ENCODE measurements at regions not wholly inside any gene's neighbourhood (a gene's known extent, or its start where the extent isn't known, plus 50 kb on each side); places are given as distances from the start of the nearest gene placed in this dataset.

- Histone ChIP-seq H3K4me2 (ENCODE audit: unreplicated experiment) (no peak overlapping the region), H3F3A (ENCODE audit: insufficient read depth) (no peaks in the 10 kb centered on the region), H3K4me1 (ENCODE audit: insufficient read depth) (no peaks in the 10 kb centered on the region), H3K36me3 (ENCODE audit: low read depth) (no peaks in the 10 kb centered on the region), H3K9me3 (ENCODE audit: low read depth) (no peaks in the 10 kb centered on the region), H3K27ac (no peak overlapping the region), H3K27me3 (replicated peaks; ENCODE audit: insufficient read depth) (no peaks in the 10 kb centered on the region), H3K79me2 (ENCODE audit: insufficient read depth) (no peaks in the 10 kb centered on the region), H2AFZ (no peak overlapping the region), H3K9ac (no peak overlapping the region), H3K9me2 (ENCODE audit: insufficient read depth) (no peaks in the 10 kb centered on the region), H3K4me3 (no peak overlapping the region), H4K20me1 (ENCODE audit: insufficient read depth) (no peaks in the 10 kb centered on the region)
- TF ChIP-seq EZH2phosphoT487 (IDR thresholded peaks at IDR 0.05; ENCODE audit: insufficient read depth, low read depth): no peak
- no peak for TF ChIP-seq EZH2 (IDR thresholded peaks at IDR 0.05; ENCODE audit: insufficient read depth, poor library complexity, severe bottlenecking)
- DNase-seq: no peak
- in situ Hi-C loops (cut with MboI): no loop called here
Observed at GRCh38 chr5:94009161-94009560, 267.8 kb upstream of the POU5F2 start.

GRCh38 chr5:93998951-93999455 is 257.6 kb upstream of the POU5F2 start:
- Histone ChIP-seq H3K79me2 (ENCODE audit: insufficient read depth) (no peaks in the 10 kb centered on the region), H3F3A (ENCODE audit: insufficient read depth) (no peaks in the 10 kb centered on the region), H2AFZ (no peak overlapping the region), H3K9ac (no peak overlapping the region), H3K27ac (no peak overlapping the region), H3K9me2 (ENCODE audit: insufficient read depth) (no peaks in the 10 kb centered on the region), H3K9me3 (ENCODE audit: low read depth) (no peaks in the 10 kb centered on the region), H3K36me3 (ENCODE audit: low read depth) (no peaks in the 10 kb centered on the region), H3K4me3 (no peak overlapping the region), H4K20me1 (ENCODE audit: insufficient read depth) (no peaks in the 10 kb centered on the region), H3K4me2 (ENCODE audit: unreplicated experiment) (no peak overlapping the region), H3K27me3 (replicated peaks; ENCODE audit: insufficient read depth) (no peaks in the 10 kb centered on the region), H3K4me1 (ENCODE audit: insufficient read depth) (peaks cover 5% of the 10 kb centered on the region; the same call in 1 of the 2 replicates)
- in situ Hi-C loops (cut with MboI): no loop called here
- DNase-seq: no peak
- TF ChIP-seq EZH2 (IDR thresholded peaks at IDR 0.05; ENCODE audit: insufficient read depth, poor library complexity, severe bottlenecking) (no peak), EZH2phosphoT487 (IDR thresholded peaks at IDR 0.05; ENCODE audit: insufficient read depth, low read depth) (no peak)
- 76 to 84% methylated on average over 1 of the region's 1 CpG for WGBS, 2 experiments (ENCODE audit: low coverage in 1 of 2, low lambda C conversion rate in 2 of 2, missing lambda C conversion rate in 2 of 2)

GRCh38 chr5:93997562-93997961 is 256.2 kb upstream of the POU5F2 start:
- 45 to 52% methylated on average over 1 of the region's 1 CpG for WGBS, 2 experiments (ENCODE audit: low coverage in 1 of 2, low lambda C conversion rate in 2 of 2, missing lambda C conversion rate in 2 of 2)
- H3K4me1 ChIP-seq (ENCODE audit: insufficient read depth): peaks cover 5% of the 10 kb centered on the region; the same call in 1 of the 2 replicates
- no peak overlapping the region for H3K4me3 ChIP-seq
- no peaks in the 10 kb centered on the region for H3K9me3 ChIP-seq (ENCODE audit: low read depth)
- TF ChIP-seq EZH2 (IDR thresholded peaks at IDR 0.05; ENCODE audit: insufficient read depth, poor library complexity, severe bottlenecking) (no peak), EZH2phosphoT487 (IDR thresholded peaks at IDR 0.05; ENCODE audit: insufficient read depth, low read depth) (no peak)
- no peak overlapping the region for H3K9ac ChIP-seq
- no peak overlapping the region for H3K27ac ChIP-seq
- no peaks in the 10 kb centered on the region for H3K9me2 ChIP-seq (ENCODE audit: insufficient read depth)
- H3K79me2 ChIP-seq (ENCODE audit: insufficient read depth): no peaks in the 10 kb centered on the region
- DNase-seq: no peak
- H3K27me3 ChIP-seq (replicated peaks; ENCODE audit: insufficient read depth): no peaks in the 10 kb centered on the region
- H3K36me3 ChIP-seq (ENCODE audit: low read depth): no peaks in the 10 kb centered on the region
- in situ Hi-C loops (cut with MboI): no loop called here
- no peaks in the 10 kb centered on the region for H3F3A ChIP-seq (ENCODE audit: insufficient read depth)
- no peak overlapping the region for H2AFZ ChIP-seq
- no peaks in the 10 kb centered on the region for H4K20me1 ChIP-seq (ENCODE audit: insufficient read depth)
- no peak overlapping the region for H3K4me2 ChIP-seq (ENCODE audit: unreplicated experiment)

GRCh38 chr5:93995126-93995621 is 253.8 kb upstream of the POU5F2 start:
- Histone ChIP-seq H3K9me3 (ENCODE audit: low read depth) (no peaks in the 10 kb centered on the region), H3K27ac (no peak overlapping the region), H3K4me1 (ENCODE audit: insufficient read depth) (peaks cover 5% of the 10 kb centered on the region; the same call in 1 of the 2 replicates), H3K9ac (no peak overlapping the region), H3F3A (ENCODE audit: insufficient read depth) (no peaks in the 10 kb centered on the region), H4K20me1 (ENCODE audit: insufficient read depth) (no peaks in the 10 kb centered on the region), H3K79me2 (ENCODE audit: insufficient read depth) (no peaks in the 10 kb centered on the region), H3K4me3 (no peak overlapping the region), H2AFZ (no peak overlapping the region), H3K9me2 (ENCODE audit: insufficient read depth) (no peaks in the 10 kb centered on the region), H3K36me3 (ENCODE audit: low read depth) (no peaks in the 10 kb centered on the region), H3K4me2 (ENCODE audit: unreplicated experiment) (no peak overlapping the region), H3K27me3 (replicated peaks; ENCODE audit: insufficient read depth) (no peaks in the 10 kb centered on the region)
- WGBS, 2 experiments (ENCODE audit: low coverage in 1 of 2, low lambda C conversion rate in 2 of 2, missing lambda C conversion rate in 2 of 2): 9 to 15% methylated on average over 3 of the region's 3 CpGs
- TF ChIP-seq EZH2phosphoT487 (IDR thresholded peaks at IDR 0.05; ENCODE audit: insufficient read depth, low read depth): no peak
- TF ChIP-seq EZH2 (IDR thresholded peaks at IDR 0.05; ENCODE audit: insufficient read depth, poor library complexity, severe bottlenecking): no peak
- in situ Hi-C loops (cut with MboI): no loop called here
- DNase-seq: peak; percentile 44

GRCh38 chr5:93993161-93993560 is 251.8 kb upstream of the POU5F2 start:
- Histone ChIP-seq H3K9me2 (ENCODE audit: insufficient read depth) (no peaks in the 10 kb centered on the region), H2AFZ (no peak overlapping the region), H3F3A (ENCODE audit: insufficient read depth) (no peaks in the 10 kb centered on the region), H3K9me3 (ENCODE audit: low read depth) (no peaks in the 10 kb centered on the region), H3K4me1 (ENCODE audit: insufficient read depth) (peaks cover 5% of the 10 kb centered on the region; the same call in 1 of the 2 replicates), H3K9ac (no peak overlapping the region), H4K20me1 (ENCODE audit: insufficient read depth) (no peaks in the 10 kb centered on the region), H3K27me3 (replicated peaks; ENCODE audit: insufficient read depth) (no peaks in the 10 kb centered on the region), H3K79me2 (ENCODE audit: insufficient read depth) (no peaks in the 10 kb centered on the region), H3K4me3 (no peak overlapping the region), H3K4me2 (ENCODE audit: unreplicated experiment) (no peak overlapping the region), H3K27ac (no peak overlapping the region), H3K36me3 (ENCODE audit: low read depth) (no peaks in the 10 kb centered on the region)
- 68 to 82% methylated on average over 2 of the region's 2 CpGs for WGBS, 2 experiments (ENCODE audit: low coverage in 1 of 2, low lambda C conversion rate in 2 of 2, missing lambda C conversion rate in 2 of 2)
- no peak for DNase-seq
- in situ Hi-C loops (cut with MboI): no loop called here
- no peak for TF ChIP-seq EZH2phosphoT487 (IDR thresholded peaks at IDR 0.05; ENCODE audit: insufficient read depth, low read depth)
- TF ChIP-seq EZH2 (IDR thresholded peaks at IDR 0.05; ENCODE audit: insufficient read depth, poor library complexity, severe bottlenecking): no peak

All from GM23248 (cell line).